Glomerular visceral epithelial cell (primary cell): ENCODE measurements at regions not wholly inside any gene's neighbourhood (a gene's known extent, or its start where the extent isn't known, plus 50 kb on each side); places are given as distances from the start of the nearest gene placed in this dataset.
"Not testable (repeated sequence)": the region's sequence is repeated elsewhere in the genome, so short reads cannot be mapped to it uniquely, and the experiment has no call there.

Source experiments
- DNase-seq: peaks from one replicate; pipeline ENCODE4 v3.0.0-alpha.2; 2016; ENCODE audit errors: extremely low spot score

GRCh38 chr18:47679864-47680263, 250.6 kb downstream of the SMAD2 start:
- no peak for DNase-seq

GRCh38 chr18:47677952-47678351, 252.5 kb downstream of the SMAD2 start:
- no peak for DNase-seq

DNA sequence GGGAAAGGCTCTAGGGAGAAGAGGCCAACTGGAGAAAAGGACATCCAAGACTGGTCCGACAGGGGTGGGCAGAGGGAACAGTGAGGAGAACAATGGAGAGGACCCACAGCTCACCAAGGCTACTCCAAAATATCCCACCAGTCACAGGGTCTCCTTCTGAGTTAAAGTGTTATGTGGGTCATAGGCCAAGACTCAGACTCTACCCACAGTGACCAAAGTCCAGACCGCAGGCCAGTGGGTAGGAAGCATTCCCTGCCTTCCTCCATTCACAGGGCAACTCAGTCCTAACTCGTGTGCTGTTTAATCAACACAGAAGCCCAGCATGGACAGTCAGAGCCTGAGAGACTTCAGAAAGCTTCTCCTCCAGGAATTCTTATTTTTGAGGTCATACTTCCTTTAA, 260.6 kb downstream of the SMAD2 start:
- no peak for DNase-seq

- no peak for DNase-seq
These were observed 272.0 kb downstream of the SMAD2 start for GRCh38 chr18:47658498-47658897.

GRCh38 chr18:47654988-47655387, 275.5 kb downstream of the SMAD2 start:
- DNase-seq, result no peak

- DNase-seq, result no peak
These were observed 285.6 kb downstream of the SMAD2 start for GRCh38 chr18:47644896-47645295.

DNA sequence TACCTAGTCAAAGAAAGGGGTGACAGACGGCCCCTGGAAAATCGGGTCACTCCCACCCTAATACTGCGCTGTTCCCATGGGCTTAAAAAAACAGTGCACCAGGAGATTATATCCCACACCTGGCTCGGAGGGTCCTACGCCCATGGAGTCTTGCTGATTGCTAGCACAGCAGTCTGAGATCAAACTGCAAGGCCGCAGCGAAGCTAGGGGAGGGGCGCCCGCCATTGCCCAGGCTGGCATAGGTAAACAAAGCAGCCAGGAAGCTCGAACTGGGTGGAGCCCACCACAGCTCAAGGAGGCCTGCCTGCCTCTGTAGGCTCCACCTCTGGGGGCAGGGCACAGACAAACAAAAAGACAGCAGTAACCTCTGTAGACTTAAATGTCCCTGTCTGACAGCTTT, 292.9 kb downstream of the SMAD2 start:
- DNase-seq, result not testable (repeated sequence)

DNA sequence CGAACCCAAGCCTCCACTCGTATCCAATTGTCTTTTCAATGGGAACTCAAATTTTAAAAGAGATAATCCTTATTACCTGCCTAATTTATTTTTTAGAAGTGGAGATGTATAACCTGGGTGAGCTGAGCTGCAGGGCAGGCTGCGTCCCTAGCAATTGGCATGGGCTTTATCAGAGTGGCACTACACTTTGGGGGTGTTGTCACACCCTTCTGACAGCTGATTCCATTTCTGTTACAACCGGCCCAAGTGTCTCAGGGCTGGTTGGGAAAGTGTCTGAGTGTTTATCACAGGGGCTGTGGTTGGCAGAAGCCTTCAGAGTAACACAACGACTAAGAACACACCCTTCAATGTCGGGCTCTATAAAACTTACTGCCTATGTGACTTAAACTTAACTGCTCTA, 295.0 kb downstream of the SMAD2 start:
- DNase-seq, result no peak

DNA sequence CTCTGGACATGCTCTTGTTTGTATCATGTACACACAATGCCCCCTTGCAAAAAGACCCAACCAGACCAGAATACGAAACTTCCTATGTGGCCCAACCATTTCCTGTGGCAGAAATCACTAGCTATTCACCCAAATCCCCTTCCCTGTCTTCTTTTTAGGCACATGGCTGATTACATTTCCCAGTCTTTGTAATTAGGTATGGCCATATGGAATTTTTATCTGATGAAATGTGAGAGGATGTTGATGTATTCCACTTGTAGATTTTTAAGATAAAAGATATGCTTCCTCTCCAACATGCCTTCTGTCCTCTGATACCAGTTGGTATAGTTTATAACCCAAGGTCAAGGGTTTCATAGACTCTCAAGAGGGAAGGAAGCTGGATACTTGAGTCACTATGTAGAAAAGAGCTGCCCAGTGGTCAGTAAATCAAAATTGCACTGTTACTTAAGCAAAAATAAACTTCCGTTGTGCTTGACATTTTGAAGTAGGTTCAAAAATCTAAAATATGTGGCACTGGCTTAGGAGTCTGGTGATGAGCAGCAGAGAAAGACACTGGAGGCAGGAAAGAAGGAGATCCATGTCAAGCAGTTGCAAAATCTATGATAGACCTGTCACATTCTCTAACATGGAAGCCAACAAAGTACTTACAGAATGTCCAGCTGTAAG, 297.4 kb downstream of the SMAD2 start:
- no peak for DNase-seq

- DNase-seq, result no peak
These were observed 301.6 kb downstream of the SMAD2 start for GRCh38 chr18:47628893-47629292.

GRCh38 chr18:47628240-47628781, 302.1 kb downstream of the SMAD2 start:
- DNase-seq, result no peak

DNA sequence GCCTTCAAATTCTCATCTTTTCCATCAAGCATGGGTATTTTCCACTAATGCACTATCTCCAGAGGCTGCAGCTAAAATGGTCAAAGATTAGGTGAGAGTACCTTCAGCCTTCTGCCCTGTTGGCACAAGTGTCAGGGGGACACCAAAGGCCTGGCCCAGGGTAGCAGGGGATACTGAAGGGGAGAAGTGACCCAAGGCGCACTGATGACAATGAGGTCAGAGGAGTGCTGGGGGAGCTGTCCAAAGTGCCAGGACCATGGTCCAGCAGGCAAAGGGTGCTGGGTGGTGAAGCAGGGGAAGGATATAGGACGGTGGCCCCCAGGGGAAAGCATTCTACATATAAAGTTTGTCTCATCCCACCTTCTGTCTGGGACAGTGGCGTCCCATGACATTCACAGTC, 303.4 kb downstream of the SMAD2 start:
- DNase-seq, result no peak

DNA sequence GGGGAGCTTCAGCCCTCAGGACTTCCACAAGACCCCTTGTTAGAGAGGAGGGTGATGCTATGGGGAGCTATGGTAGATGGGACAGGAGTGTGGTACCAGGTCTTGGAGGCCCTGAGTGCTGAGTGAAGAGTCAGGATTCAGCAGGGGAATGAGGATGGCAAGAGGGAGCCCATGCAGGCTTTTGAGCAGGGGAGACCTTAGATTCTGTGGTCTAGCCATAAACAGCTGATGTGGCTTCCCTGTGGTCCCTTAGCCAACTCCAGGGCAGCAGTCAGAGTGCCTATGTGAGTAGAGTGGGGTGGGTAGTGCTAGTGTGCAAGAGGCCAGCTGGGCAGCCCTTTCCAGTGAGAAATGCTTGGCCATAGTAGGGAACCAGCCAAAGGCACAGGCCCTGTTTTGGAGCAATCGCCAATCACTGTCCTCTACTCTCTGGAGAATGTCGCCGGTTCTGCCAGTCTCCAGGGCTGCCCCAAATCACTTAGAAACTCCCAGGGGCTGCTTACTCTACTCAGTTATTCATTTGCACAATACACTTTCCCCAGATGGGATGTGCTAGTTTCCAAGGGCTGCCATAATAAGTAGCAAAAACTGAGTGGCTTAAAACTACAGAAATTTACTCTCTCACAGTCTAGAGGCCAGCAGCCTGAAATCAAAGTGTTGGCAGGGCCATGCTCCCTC, 310.5 kb downstream of the SMAD2 start:
- DNase-seq, result no peak

DNA sequence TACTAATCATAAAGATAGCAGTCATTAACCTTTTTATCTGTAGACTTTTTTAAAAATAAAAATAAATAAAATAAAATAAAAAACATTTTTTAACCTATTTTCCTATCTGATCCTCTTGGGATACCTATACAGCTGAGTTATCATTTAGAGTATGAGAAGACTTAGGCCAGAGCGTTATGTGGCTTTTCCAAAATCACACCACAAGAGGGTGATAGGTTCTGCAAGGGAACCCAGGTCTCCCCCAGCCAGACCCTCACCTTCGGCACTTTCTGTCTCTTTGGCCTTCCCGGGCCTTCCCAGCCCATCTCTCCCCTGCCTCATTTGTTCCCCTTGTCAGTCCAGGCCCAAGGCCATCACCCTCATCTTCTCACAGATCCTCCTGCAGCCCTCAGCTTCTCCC, 311.7 kb downstream of the SMAD2 start:
- DNase-seq, result no peak

GRCh38 chr18:47615043-47615442, 315.4 kb downstream of the SMAD2 start:
- no peak for DNase-seq

DNA sequence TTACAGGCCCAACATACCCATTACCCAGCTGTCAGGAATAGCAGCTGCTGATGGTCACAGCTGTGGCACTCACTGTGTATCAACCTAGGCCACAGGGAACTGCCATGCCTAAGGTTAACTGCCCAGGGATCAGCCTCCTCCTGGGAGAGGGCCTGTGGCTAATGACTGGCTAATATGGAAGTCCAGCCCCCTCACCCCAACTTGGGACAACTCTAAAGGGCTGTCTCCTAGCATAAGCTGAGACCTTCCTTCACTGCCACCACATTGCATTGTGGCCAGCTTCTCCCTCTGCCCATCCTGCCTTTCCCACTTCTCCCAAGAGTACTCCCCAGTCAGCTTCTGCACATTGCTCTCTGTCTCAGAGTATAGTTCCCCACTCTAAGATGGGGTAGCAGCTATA, 316.5 kb downstream of the SMAD2 start:
- no peak for DNase-seq

DNA sequence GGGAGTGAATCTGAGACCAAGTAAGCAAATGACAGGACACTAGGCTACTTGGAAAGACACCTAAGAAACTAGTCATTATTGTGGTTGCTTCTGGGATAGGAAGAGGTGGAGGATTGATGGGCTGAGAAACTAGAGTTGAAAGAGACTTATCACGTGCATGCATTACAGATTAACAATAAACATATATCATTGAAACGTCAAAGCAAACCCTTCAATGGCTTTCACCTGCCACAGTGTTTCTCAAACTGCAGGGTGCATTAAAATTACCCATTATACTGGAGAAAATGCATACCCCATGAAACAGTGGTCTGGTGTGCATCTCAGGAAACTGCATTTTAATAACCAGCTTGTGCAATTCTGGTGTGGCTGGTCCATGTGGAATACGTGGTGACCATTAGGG, 318.8 kb downstream of the SMAD2 start:
- DNase-seq, result no peak

DNA sequence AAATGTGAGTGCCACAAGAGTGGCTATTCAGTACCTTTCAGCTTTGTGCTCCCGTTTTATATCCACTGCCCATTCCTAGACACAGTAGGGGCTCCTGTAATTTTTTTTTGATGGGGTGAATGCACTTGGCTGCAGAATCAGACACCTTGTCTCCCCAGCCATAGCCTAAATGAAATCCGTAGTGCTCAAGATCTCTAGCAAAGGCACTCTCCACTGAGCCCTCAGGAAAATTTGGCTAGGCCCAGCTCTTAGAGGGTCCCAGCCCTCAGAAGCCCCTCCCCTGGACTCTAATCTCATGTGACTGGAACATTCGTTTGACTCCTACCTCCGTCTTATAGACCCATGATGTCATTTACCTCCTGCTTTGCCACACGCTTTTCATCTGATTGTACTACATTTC, 323.9 kb downstream of the SMAD2 start:
- no peak for DNase-seq

GRCh38 chr18:47605093-47605492, 325.4 kb downstream of the SMAD2 start:
- DNase-seq, result no peak

DNA sequence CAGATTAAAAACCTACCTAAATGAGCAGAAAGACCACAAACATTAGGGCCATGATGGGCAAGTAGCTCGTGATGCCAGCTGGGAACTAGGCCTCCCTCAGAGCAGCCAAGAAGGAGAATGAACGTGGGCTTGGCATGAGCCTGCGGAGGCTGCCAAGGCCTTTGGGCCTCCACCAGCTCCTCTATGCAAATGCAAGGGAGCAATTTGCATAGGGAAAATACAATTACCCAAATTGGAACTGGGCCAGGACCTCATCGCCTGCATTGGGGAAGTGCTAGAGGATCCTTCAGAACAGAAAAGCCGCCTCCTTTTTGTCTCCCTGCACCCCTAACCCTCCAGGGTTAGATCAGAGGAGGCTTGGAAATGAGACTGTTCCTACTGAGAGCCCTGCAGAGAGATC, 326.4 kb downstream of the SMAD2 start:
- no peak for DNase-seq

DNA sequence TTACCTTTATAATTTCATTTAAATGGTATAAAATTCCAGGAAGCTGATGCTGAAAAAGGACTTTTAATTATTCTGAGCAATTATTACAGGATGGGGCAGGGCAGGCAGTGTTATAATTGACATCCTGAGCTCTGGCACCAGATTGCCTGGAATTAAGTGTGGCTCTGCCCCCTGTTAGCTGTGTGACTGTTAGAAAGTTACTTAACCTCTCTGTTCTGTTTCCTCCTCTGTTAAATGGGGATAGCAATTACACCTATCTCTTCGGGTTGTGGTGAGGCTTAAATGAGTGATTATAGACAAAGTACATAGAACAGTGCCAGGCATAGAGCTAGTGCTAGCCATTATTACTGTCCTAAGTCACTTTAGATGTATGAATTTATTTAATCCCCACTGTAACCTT, 327.3 kb downstream of the SMAD2 start:
- no peak for DNase-seq

DNA sequence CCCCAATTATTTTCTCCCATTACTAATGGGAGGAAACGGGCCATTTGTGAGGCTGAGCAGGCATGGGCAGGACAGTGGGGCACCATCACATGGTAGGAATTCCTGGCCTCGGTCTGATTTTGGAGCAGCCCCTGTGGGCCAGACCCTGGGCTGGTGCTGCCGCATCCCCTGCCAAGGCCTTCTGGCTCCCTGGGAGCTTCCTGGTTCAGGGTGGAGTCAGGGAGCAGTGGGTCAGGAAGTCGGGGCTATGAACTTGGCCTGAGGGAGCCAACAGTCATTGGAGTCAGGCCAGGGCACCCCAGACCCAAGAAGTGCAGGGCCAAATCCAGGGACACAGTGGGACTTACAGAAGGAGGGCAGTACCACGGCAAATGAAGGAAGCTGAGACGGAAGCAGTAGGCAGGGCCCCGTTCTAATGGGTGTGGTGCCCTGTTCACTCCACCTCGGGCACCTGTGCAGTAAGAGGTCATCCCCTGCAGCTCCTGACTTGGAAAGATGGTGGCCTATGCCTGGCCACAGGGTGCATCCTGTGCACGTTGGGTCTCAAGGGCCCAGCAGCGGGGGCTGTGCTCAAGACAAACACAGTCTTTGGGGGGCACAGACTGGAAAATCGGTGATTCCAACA, 328.1 kb downstream of the SMAD2 start:
- DNase-seq, result no peak
